ENCODE measurements at regions not wholly inside any gene's neighbourhood (a gene's known extent, or its start where the extent isn't known, plus 50 kb on each side); places are given as distances from the start of the nearest gene placed in this dataset.
"Not testable (repeated sequence)": the region's sequence is repeated elsewhere in the genome, so short reads cannot be mapped to it uniquely, and the experiment has no call there.

DNA sequence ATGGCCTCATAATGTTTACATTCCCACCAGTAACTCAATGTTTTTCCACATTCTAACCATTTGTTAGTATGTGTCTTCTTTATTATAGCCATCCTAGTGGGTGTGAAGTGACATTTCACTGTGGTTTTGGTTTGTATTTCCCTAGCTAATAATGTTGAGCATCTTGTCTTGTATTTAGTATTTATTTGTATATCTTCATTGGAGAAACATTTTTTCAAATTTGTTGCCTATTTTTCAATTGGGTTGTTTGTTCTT is 144.8 kb upstream of the NBPF19 start:
- H3K9ac ChIP-seq (ENCODE audit: low read length); H3K4me1 ChIP-seq (ENCODE audit: control insufficient read depth, insufficient read depth, low read length); H3K27me3 ChIP-seq (ENCODE audit: control insufficient read depth, insufficient read depth, low read length); H3K4me3 ChIP-seq (ENCODE audit: low read depth, low read length); H3K27ac ChIP-seq (ENCODE audit: low read depth, low read length); H3K9me3 ChIP-seq (ENCODE audit: control insufficient read depth, insufficient read depth, low read depth, low read length); H3K36me3 ChIP-seq (ENCODE audit: control insufficient read depth, insufficient read depth, low read length): not testable (repeated sequence)

DNA sequence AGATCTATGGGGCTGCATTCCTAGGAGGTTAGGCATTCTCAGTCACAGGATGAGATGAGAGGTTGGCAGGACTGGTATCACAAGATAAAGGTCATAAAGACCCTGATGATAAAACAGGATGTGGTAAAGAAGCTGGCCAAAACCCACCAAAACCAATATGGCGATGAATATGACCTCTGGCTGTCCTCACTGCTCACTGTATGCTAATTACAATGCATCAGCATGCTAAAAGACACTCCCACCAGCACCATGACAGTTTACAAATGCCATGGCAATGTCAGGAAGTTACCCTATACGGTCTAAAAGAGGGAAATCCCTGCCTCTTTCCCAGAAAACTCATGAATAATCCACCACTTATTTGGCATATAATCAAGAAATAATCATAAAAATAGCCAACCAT is 138.8 kb upstream of the NBPF19 start:
- H3K4me3 ChIP-seq (ENCODE audit: low read depth, low read length); H3K27ac ChIP-seq (ENCODE audit: low read depth, low read length); H3K9ac ChIP-seq (ENCODE audit: low read length); H3K27me3 ChIP-seq (ENCODE audit: control insufficient read depth, insufficient read depth, low read length); H3K36me3 ChIP-seq (ENCODE audit: control insufficient read depth, insufficient read depth, low read length); H3K4me1 ChIP-seq (ENCODE audit: control insufficient read depth, insufficient read depth, low read length); H3K9me3 ChIP-seq (ENCODE audit: control insufficient read depth, insufficient read depth, low read depth, low read length): not testable (repeated sequence)

DNA sequence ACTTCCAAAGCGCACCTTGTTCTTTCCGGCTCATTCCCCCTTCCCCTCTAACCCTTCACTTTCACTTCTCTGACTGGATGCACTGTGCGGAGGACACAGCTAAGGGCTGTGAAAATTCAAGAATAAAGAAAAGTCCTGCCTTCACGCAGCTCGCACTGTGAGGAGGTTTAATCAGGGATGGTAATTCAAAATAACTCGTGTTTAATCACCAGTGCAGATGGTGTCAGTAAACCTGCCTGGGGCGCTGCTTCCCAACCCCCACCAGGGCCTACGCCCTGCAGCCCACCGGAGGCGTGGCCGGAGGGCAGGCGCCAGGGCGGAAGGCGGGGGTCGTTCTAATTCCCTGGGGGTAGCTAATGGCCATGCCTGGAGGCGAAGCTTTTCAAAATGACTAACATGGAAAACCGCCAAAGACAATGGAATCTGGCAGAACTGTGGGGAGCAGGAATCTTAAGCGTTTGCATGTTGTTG is 136.6 kb upstream of the NBPF19 start:
- not testable (repeated sequence) for H3K9me3 ChIP-seq (ENCODE audit: control insufficient read depth, insufficient read depth, low read depth, low read length); H3K9ac ChIP-seq (ENCODE audit: low read length); H3K36me3 ChIP-seq (ENCODE audit: control insufficient read depth, insufficient read depth, low read length); H3K27me3 ChIP-seq (ENCODE audit: control insufficient read depth, insufficient read depth, low read length); H3K4me1 ChIP-seq (ENCODE audit: control insufficient read depth, insufficient read depth, low read length); H3K4me3 ChIP-seq (ENCODE audit: low read depth, low read length); H3K27ac ChIP-seq (ENCODE audit: low read depth, low read length)

DNA sequence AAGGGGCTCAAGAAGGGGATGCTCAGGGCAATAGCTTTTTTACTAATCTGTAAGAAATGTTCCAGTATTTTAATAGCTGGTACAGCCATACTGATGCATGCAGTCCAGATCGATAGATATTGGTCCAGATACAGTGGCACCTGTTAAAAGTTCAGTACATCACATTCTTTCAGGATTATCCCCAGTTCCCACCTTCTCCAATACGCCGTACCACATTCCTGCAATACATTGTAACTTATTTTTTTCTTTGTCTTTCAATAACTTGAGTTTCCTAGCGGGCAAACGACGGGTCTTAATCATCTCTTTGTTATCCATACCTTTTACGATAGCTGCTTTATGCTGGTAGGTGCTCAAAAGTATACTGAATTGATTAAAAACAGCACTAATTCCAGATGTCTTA is 136.1 kb upstream of the NBPF19 start:
- not testable (repeated sequence) for H3K9me3 ChIP-seq (ENCODE audit: control insufficient read depth, insufficient read depth, low read depth, low read length)

DNA sequence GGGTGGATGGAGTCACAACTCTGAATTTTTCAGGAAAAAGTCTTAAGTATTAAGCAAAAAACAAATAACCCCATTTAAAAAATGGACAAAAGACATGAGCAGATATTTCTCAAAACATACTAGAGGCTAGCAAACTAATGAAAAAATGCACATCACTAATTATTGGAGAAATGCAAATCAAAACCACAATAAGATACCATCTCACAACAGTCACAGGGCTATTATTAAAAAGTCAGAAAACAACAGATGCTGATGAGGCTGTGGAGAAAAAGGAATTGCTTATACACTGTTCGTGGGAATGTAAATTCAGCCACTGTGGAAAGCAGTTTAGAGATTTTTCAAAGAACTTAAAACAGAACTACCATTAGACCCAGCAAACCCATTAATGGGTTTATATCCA is 125.4 kb upstream of the NBPF19 start:
- not testable (repeated sequence) for H3K36me3 ChIP-seq (ENCODE audit: control insufficient read depth, insufficient read depth, low read length); H3K4me3 ChIP-seq (ENCODE audit: low read depth, low read length); H3K4me1 ChIP-seq (ENCODE audit: control insufficient read depth, insufficient read depth, low read length); H3K27ac ChIP-seq (ENCODE audit: low read depth, low read length); H3K9ac ChIP-seq (ENCODE audit: low read length); H3K9me3 ChIP-seq (ENCODE audit: control insufficient read depth, insufficient read depth, low read depth, low read length); H3K27me3 ChIP-seq (ENCODE audit: control insufficient read depth, insufficient read depth, low read length)

More for the DNA sequence above, 136.1 kb upstream of the NBPF19 start:
- H3K27ac ChIP-seq (ENCODE audit: low read depth, low read length); H3K4me3 ChIP-seq (ENCODE audit: low read depth, low read length); H3K4me1 ChIP-seq (ENCODE audit: control insufficient read depth, insufficient read depth, low read length); H3K27me3 ChIP-seq (ENCODE audit: control insufficient read depth, insufficient read depth, low read length); H3K36me3 ChIP-seq (ENCODE audit: control insufficient read depth, insufficient read depth, low read length); H3K9ac ChIP-seq (ENCODE audit: low read length): not testable (repeated sequence)

DNA sequence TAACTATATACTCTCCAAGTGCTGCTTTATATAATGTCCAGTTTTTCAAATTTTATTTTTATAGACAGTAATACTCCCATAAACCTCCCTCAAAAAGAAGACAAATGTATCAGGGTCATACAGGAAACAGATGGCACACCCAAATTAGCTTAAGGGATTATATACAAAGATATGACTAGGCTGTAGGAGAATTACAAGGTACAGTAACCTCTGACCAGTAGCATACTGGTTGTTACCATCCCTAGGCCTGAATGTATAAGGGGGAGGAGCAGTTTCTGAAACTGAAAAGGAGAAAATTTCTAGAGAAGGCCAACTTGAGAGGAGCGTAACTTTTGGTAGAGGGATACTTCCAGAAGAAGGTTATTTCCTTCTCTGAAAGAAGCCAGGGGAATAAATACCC is 122.6 kb upstream of the NBPF19 start:
- H3K27ac ChIP-seq (ENCODE audit: low read depth, low read length); H3K36me3 ChIP-seq (ENCODE audit: control insufficient read depth, insufficient read depth, low read length); H3K9ac ChIP-seq (ENCODE audit: low read length); H3K9me3 ChIP-seq (ENCODE audit: control insufficient read depth, insufficient read depth, low read depth, low read length); H3K27me3 ChIP-seq (ENCODE audit: control insufficient read depth, insufficient read depth, low read length); H3K4me3 ChIP-seq (ENCODE audit: low read depth, low read length); H3K4me1 ChIP-seq (ENCODE audit: control insufficient read depth, insufficient read depth, low read length): not testable (repeated sequence)

DNA sequence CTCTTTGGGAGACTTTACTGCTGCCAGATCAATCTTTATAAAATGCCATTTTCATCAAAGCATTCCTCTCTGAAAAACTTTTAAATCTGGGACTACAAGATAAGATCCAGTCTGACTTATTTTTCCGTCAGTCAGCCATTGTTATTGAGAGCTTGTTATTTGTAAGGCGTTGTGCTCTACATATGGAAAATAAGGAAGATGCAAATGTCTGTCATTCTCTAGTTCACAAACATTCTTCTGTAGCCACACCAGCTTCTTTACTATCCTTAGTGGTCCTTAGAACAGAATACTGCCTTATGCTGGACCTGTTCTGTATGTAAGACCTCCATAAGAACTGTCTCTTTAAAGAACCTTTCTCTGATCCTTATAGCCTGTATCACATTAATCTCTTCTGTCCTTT is 120.3 kb upstream of the NBPF19 start:
- H3K4me1 ChIP-seq (ENCODE audit: control insufficient read depth, insufficient read depth, low read length); H3K9me3 ChIP-seq (ENCODE audit: control insufficient read depth, insufficient read depth, low read depth, low read length); H3K27me3 ChIP-seq (ENCODE audit: control insufficient read depth, insufficient read depth, low read length); H3K27ac ChIP-seq (ENCODE audit: low read depth, low read length); H3K36me3 ChIP-seq (ENCODE audit: control insufficient read depth, insufficient read depth, low read length); H3K9ac ChIP-seq (ENCODE audit: low read length); H3K4me3 ChIP-seq (ENCODE audit: low read depth, low read length): not testable (repeated sequence)

DNA sequence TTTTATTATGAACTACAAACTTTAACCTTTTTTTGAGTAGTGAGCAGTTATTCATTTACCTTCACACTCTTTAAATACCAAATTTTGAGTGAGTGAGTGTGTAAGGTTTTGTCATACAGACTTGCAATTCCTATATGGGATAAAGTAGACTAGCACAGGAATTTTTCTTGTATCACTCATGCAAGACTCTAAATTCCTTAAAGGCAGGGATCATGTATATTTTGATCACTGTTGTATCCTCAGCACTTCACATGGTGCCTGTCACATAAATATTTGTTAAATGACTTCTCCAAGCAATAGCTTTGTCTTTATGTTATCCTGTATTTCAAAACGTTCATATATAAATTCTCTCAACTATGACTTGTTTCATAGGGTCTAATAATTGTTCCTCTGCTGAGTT is 119.1 kb upstream of the NBPF19 start:
- H3K4me1 ChIP-seq (ENCODE audit: control insufficient read depth, insufficient read depth, low read length); H3K27me3 ChIP-seq (ENCODE audit: control insufficient read depth, insufficient read depth, low read length); H3K27ac ChIP-seq (ENCODE audit: low read depth, low read length); H3K36me3 ChIP-seq (ENCODE audit: control insufficient read depth, insufficient read depth, low read length); H3K9ac ChIP-seq (ENCODE audit: low read length); H3K4me3 ChIP-seq (ENCODE audit: low read depth, low read length); H3K9me3 ChIP-seq (ENCODE audit: control insufficient read depth, insufficient read depth, low read depth, low read length): not testable (repeated sequence)

DNA sequence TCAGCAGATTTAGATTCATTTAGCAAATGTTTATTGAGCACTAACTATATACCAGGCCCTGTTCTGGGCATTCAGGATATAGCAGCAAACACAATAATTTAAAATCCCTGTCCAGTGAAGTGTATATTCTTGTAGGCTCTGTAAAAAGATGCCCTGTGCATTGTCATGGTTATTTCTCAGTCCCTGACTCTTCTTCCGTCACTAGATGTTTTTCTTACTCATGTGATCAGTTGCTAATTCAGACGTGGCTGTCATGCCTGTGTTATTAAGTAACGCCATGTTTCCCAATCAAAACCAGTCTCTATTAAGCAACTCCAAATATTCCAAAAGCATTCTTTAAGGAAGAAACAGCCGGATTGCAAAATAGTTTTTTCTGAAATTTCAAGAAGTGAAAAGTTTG is 118.7 kb upstream of the NBPF19 start:
- H3K27me3 ChIP-seq (ENCODE audit: control insufficient read depth, insufficient read depth, low read length); H3K36me3 ChIP-seq (ENCODE audit: control insufficient read depth, insufficient read depth, low read length); H3K9me3 ChIP-seq (ENCODE audit: control insufficient read depth, insufficient read depth, low read depth, low read length); H3K4me3 ChIP-seq (ENCODE audit: low read depth, low read length); H3K27ac ChIP-seq (ENCODE audit: low read depth, low read length); H3K9ac ChIP-seq (ENCODE audit: low read length); H3K4me1 ChIP-seq (ENCODE audit: control insufficient read depth, insufficient read depth, low read length): not testable (repeated sequence)

DNA sequence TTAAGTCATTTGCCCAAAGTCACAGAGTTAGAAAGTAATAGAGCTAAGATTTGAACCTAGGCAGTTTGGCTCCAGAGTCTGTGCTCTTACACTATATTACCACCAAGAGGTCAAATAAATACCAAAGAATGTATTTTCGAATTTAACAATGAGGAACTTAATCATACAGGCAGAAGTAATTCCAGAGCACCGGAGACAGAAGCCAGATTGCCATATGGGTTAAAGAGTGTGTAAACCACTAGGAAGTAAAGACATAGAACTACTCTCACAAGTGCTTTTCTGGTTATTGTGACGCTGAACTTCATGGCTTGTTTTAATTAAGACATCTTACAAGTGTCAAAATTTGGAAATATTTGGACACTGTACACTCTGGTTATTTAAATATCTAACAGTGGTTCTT is 114.5 kb upstream of the NBPF19 start:
- H3K9me3 ChIP-seq (ENCODE audit: control insufficient read depth, insufficient read depth, low read depth, low read length); H3K27me3 ChIP-seq (ENCODE audit: control insufficient read depth, insufficient read depth, low read length); H3K27ac ChIP-seq (ENCODE audit: low read depth, low read length); H3K4me3 ChIP-seq (ENCODE audit: low read depth, low read length); H3K36me3 ChIP-seq (ENCODE audit: control insufficient read depth, insufficient read depth, low read length); H3K9ac ChIP-seq (ENCODE audit: low read length); H3K4me1 ChIP-seq (ENCODE audit: control insufficient read depth, insufficient read depth, low read length): not testable (repeated sequence)

DNA sequence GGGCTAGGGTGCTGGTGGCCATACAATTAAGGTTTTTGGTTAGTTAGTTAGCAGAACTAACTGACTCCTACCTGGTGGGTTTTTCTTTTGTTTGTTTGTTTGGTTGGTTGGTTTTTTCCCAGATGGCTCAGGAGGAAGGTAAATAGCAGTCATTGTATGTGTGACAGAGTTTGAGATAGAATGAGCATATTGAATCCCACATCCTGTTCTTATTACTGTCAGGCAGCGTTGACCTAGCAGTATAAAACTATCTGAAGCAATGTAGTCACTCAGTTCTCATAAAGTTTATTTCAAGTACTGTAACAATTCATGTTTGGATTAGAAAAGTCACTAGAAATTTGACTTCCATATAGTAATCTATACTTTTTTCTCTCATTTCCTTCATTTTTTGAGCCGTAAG is 113.5 kb upstream of the NBPF19 start:
- not testable (repeated sequence) for H3K4me3 ChIP-seq (ENCODE audit: low read depth, low read length); H3K27me3 ChIP-seq (ENCODE audit: control insufficient read depth, insufficient read depth, low read length); H3K4me1 ChIP-seq (ENCODE audit: control insufficient read depth, insufficient read depth, low read length); H3K9ac ChIP-seq (ENCODE audit: low read length); H3K27ac ChIP-seq (ENCODE audit: low read depth, low read length); H3K9me3 ChIP-seq (ENCODE audit: control insufficient read depth, insufficient read depth, low read depth, low read length); H3K36me3 ChIP-seq (ENCODE audit: control insufficient read depth, insufficient read depth, low read length)

DNA sequence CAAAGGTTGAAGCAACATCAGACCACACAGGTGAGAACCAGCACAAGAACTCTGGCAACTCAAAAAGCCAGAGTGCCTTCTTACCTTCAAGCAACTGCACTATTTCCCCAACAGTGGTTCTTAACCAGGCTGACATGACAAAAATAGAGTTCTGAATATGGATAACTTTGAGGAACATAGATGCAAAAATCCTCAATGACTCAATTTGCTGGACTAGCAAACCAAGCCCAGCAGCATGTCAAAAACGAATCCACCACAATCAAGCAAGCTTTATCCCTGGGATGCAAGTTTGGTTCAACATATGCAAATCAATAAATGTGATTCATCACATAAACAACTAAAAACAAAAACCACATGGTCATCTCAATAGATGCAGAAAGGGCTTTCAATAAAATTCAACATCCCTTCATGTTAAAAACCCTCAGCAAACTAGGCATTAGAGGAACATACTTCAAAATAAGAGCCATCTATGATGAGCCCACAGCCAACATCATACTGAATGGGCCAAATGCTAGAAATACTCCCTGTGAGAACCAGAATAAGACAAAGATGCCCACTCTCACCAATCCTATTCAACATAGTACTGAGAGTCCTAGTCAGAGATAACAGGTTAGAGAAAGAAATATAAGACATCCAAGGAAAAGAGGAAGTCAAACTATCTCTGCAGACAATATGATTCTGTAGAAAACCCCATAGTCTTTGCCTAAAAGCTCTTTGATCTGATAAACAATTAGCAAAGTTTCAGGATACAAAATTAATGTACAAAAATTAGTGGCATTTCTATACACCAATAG is 110.5 kb upstream of the NBPF19 start:
- not testable (repeated sequence) for H3K36me3 ChIP-seq (ENCODE audit: control insufficient read depth, insufficient read depth, low read length); H3K9me3 ChIP-seq (ENCODE audit: control insufficient read depth, insufficient read depth, low read depth, low read length); H3K27ac ChIP-seq (ENCODE audit: low read depth, low read length); H3K4me1 ChIP-seq (ENCODE audit: control insufficient read depth, insufficient read depth, low read length); H3K4me3 ChIP-seq (ENCODE audit: low read depth, low read length); H3K27me3 ChIP-seq (ENCODE audit: control insufficient read depth, insufficient read depth, low read length); H3K9ac ChIP-seq (ENCODE audit: low read length)
